Skin of body (tissue), 1 donor: ENCODE measurements at regions not wholly inside any gene's neighbourhood (a gene's known extent, or its start where the extent isn't known, plus 50 kb on each side); places are given as distances from the start of the nearest gene placed in this dataset.
"Not testable (repeated sequence)": the region's sequence is repeated elsewhere in the genome, so short reads cannot be mapped to it uniquely, and the experiment has no call there.

ENCODE experiments used
- DNase-seq: peaks from one replicate; lab custom pipeline; 2025; lab: John Stamatoyannopoulos, UW

DNA sequence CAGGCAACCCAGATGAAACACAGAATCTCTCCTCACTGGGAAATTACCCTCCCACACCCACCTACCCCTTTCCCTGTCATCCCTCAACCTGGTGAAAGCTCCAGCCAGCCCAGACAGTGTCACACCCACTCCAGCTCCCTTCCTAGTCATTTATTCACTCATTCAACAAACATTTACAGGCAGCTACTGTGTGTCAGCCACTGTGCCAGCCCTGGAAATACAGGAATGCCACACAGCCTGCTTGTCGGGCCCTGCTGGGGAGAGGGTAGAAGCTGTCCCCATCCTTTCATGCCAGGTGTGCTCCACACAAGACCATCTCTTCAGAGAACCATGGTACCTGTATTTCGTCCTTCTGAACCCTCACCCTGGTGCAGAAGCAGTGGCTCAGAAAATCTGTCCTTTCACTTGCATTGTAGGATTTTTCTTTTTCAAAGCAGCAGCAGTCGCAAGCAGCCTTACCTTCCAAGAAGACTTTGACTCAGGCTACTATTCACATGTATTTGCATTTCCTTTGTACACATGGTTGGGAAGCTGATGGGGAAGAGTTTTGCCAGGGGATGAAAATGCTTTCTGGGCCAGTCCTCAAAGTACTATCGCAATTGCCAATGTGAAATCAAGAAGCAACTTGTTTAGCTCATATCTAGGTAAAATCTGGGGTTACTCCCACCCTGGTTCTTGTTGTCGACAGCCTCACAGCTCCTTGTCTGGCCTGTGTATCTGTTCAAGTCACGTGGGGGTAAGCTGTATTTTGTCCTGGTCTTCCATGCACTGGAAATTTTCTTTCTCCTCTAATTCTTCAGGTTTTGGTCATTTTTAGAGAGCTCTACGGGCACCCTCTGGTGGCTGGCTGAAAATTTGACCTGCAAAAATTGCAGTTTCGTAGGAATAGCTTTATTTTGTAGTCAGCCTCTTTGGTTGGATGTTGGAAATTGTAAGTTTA lies 147.4 kb upstream of the EGLN3 start:
- DNase-seq = peak; percentile 21

DNA sequence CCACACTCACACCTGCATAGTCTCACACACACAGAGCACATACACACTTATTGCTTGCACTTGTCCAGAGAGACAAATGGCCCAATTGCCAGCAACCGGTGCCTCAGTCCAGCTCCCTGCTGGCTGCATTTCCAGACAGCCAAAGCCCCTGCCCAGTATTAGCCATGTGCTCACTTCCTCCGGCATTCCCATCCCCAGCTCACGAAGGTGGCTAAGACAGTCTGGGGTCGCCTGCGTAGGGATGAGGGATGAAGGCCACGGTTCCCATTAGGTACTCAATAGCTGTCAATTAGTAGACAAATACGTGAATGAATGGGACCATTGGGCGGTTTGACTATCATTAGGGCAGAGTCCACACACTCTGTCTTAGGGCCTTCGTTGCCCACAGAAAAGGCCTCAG lies 146.8 kb upstream of the EGLN3 start:
- no peak for DNase-seq

DNA sequence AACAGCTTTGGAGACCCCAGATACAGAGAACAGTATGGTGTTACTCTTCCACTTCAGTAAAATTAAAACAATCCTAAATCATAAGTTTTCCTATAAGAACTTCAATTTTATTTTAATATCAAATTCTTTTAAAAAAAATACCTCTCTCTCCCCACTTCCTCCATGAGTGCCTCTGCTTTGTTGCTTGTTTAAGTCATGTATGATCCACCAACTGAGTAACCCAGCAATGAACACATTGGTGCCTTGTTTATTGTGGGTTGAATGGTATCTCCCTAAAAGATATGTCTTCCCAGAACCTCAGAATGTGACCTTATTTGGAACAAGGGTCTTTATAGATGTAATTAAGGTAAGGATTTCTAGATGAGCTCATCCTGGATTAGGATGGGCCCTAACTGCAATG lies 143.5 kb upstream of the EGLN3 start:
- DNase-seq = no peak

DNA sequence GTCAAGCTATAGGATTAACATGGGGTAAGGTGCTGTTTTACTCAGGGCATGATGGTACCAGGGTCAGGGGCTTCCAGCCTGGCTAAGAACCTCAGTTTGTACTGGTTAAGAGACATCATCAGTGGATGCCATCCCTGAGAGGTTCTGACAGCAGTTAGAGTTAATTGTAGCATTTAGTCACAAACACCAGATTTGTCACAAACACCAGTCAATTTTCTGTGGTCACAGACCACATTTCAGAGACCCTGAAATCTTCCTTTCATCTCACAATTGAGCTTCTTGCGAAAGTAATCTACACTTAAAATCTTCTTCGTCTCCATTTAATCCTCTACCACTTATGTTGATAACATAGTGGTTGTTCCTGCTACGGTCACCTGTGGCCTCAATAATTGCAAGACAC lies 143.0 kb upstream of the EGLN3 start:
- DNase-seq = no peak

DNA sequence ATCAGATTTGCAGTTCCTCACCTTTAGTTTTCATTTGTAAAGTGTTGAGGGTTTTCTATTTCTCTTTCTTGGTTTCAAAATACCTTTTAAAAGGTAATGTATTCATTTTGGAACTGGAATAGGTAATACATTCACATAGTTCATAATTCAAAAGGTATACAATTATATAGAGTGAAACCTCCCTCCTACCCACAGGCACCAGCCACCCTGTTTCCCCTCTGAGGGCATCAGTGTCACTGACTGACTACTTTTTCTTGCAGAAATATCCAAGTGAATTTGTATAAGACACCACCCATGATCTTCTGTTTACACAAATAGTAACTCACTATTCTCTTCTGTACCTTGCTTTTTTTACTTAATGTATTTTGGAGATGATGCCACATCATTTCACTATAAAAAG lies 139.6 kb upstream of the EGLN3 start:
- no peak for DNase-seq

DNA sequence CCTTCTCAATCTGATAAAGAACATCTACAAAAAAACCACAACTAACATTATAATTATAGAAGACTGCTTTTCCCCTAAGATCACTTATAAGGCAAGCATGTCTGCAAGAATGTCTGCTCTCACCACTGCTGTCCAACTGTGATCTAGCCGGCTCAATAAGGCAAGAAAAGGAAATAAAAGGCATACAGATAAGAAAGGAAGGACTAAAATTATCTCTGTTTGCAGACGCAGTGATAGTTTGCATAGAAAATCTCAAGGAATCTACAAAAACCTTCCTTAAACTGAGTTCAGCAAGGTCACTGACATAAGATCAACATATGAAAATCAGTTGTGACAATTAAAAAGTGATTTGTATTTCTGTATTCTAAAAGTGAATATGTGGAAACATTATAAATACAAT lies 138.0 kb upstream of the EGLN3 start:
- DNase-seq = no peak

DNA sequence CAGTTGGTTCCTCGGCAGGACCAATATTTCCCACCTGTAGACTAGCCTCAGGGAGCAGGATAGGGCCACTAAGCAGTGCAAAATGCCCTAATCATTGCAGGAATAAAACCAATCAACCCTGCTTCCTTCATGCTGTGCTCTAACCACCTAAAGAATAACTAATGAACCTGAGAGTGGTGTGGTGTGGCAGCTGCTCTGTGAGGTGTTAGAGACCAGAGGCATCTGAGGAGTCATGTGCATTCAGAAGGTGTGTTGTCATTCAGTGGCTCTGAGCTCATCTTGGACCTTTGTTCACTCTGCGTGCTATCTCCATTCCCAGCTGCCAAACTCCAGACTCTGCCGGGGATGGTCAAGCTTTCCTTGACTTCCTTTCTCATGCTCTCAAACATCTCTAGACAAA lies 136.7 kb upstream of the EGLN3 start:
- DNase-seq = no peak

DNA sequence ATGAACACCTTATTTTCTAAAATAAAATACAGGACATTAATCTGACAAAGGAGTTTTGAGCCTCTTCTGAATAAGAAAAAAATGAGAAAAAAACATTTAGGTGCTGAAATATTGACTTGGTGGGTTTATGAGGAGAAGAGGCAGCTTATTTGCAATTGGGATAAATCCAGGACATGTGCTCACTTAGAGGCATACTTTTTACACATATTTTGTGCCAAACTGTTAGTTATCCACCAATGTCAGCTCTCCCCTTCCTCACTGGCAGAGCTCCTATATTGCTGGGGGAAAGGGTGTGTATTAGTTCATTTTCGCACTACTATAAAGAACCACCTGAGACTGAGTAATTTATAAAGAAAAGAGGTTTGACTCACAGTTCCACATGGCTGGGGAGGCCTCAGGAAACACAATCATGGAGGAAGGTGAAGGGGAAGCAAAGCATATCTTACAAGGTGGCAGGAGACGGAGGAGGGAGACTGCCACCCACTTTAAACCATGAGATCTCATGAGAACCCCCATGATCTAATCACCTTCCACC lies 135.4 kb upstream of the EGLN3 start:
- DNase-seq = no peak

DNA sequence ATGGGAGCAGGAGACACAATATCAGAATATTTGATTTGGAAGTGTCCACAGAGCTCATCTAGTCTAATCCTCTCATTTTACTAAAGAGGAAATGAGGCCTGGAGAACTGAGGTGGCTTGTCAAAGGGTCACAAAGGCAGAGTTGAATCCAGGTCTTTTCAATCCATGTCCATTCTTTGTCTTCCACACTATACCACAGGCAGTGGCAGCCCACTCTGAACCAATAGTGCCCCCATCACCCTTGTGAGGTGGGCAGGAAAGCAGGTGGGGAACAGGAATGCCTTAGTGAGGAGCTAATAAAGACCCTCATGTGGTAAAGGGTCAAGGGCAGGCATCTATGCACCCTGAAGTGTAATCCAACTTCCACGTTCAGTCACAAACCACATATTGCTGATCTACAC lies 134.8 kb upstream of the EGLN3 start:
- no peak for DNase-seq

DNA sequence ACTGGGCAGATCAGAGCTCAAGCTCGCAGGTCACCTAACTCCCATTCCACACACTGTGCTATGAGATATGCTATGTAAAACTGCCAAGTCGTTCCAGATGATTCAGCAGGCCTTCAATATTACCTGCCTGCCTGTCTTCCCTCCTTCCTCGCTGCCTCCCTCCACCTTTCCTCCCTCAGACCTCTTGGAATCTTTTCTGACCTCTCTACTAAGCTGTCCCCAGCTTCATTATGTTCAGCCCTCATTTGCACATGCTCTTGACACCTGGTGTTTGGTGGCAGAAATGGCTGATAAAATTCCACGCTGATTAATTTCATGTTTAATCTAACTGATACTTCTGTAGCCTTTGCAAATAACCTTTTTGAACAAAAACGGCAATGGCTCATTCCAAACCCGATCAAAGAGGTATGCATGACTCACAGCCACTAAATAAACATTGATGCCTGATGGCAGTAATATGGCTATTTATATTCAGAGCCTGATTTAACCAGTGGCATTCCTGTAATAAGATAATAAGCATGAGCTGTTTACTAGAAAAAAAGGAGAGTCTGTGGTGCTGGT lies 130.8 kb upstream of the EGLN3 start:
- no peak for DNase-seq

DNA sequence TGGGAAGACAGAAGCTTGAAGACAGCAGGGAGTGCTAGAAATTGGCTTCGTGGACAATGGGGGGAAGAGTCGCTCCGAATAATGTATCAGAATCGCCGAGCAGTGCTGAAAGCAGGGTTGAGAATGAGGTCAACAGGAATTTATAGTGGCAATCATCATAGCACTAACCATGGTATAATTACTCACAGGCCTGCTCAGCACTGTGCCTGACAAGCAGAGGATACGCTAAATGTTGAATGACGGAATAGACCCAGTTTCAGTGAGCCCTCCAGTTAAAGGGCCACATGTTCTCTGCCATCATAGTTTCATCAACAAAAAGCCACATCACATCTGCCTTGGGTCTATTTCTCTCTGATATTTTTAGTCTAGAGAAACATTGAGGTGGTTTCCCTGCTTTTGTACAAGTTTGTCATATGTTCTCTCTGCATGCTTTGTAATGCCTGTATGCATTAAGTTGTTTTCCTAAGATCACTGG lies 130.3 kb upstream of the EGLN3 start:
- peak; percentile 29 for DNase-seq

DNA sequence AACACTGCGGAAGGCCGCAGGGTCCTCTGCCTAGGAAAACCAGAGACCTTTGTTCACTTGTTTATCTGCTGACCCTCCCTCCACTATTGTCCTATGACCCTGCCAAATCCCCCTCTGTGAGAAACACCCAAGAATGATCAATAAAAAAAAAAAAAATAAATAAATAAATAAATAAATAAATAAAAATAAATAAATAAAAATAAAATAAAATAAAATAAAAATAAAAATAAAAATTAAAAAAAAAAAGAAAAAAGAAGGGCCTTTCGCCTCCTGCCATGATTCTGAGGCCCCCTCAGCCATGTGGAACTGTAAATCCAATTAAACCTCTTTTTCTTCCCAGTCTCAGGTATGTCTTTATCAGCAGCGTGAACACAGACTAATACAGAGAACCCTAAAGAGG lies 128.8 kb upstream of the EGLN3 start:
- not testable (repeated sequence) for DNase-seq

DNA sequence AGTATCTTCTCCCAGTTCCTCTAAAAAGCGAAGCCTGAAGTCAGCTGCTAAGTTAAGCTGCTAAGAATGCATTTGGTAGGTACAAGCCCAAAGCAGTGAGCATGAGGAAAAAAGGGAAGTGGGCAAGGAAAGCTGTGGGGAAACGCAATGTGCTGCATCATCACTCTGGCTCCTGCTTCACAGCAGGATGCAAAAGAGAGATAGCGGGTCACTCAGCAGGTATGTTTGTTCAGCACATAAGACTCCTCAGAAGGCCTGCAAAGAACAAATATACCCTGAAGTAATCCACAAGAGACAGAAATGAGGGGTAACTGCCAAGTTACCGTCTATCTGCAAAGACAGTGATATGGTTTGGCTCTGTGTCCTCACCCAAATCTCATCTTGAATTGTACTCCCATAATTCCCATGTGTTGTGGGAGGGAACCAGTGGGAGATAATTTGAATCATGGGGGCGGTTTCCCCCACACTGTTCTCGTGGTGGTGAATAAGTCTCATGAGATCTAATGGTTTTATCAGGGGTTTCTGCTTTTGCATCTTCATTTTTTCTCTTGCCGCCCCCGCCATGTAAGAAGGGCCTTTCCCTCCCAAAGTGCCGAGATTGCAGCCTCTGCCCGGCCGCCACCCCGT lies 127.4 kb upstream of the EGLN3 start:
- DNase-seq = no peak

DNA sequence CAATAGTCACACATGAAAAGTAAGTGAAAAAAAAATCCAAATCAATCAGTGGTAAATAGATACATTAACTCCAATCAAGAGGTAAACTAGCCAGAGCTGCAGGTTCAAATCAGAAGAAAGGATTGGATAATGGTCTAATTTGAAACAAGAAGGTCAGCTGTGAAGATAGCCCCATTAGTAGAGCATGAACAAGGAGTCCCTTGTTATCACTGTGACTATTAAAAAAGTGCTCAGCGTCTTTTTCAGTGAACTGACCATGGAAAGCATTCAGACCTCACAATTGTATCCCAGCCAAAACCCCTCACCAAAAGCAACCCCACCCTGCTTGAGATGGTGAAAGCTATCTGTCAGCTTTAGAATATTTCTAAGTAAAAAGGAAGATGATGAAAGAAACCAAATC lies 125.0 kb upstream of the EGLN3 start:
- DNase-seq = no peak

DNA sequence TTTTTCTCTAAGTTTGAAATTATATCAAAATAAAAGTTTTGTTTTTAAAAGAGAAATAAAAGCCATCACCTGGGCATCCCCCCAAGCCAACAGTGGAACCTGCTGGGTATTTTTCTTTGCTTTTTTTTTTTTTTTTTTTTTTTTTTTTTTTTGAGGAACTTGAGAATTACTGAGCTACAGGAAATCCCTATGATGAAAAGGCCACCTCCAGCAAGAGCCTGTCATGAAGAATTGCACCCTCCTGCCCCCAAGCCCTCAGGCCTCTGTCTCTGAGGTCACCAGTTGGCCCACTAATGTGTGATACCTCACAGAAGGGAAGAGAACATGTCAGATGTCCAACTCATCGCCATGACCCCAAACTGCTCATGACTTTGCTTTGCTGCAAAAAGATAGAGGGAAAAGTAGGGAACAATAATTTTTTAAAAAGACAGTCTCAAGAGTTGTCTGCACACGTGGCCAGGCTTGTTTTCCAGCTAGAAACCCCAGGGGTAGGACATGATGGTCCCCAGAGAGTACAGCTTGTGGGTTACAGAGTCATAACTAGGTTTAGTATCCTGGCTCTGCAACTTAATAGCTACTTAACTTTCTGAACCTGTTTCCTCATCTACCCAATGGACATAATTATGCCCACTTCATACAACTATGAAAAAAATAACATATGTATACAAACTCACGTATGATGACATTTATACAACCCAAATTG lies 124.3 kb upstream of the EGLN3 start:
- no peak for DNase-seq

DNA sequence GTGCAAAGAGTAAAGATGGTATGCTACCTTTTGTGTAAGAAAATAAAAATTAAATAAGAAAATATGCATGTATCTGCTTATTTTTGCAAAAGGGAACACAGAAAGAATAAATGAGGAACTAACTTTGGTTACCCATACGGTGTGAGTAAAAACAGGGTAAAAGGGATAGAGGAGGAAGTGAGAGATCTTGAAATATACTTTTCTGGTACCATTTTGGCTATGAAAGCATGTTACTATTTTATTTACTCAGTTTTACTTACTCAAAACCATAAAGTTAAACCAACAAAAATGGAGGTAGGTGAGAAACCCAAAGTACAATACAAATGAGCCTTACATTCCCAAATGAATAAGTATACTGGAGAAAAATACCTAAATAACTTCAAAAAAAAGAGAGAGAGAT lies 122.0 kb upstream of the EGLN3 start:
- DNase-seq = no peak

DNA sequence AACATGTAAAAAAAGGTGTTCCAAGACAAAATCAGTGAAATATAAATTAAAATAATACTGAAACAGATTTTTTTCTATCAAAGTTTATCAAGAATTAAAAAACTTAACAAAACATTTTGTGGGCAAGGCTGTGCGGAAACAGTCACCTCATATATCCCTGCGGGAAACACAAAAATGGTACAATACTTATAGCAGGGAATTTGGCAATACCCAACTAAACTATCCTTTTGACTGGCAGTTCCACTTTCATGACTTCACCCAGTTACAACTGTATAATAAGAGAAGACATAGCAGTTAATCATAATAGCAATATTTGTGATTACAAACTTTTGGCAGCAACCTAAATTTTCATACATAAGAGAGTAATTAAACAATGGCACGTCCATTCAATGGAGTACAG lies 121.5 kb upstream of the EGLN3 start:
- no peak for DNase-seq

DNA sequence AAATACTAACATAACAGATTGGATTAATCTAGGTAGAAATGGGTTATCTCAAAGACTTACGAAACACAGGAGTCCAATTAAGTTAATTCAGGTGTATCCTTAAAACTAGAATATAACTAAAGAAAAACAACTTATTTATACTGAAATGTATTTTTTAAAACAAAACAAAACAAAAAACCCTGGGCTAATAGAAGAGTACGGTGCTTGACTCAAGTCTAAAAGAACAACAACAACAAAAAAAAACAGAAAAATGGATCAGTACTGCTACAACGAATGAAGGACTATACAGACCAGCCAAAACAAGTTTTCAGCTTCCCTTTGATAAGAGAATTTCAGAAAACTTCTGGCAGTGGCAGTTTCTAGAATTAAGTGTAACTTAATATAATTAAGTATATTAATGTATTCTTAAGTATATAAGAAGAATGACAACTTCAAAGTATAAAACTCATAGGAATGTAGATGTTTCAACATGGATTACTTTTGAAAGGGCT lies 120.1 kb upstream of the EGLN3 start:
- DNase-seq = no peak

DNA sequence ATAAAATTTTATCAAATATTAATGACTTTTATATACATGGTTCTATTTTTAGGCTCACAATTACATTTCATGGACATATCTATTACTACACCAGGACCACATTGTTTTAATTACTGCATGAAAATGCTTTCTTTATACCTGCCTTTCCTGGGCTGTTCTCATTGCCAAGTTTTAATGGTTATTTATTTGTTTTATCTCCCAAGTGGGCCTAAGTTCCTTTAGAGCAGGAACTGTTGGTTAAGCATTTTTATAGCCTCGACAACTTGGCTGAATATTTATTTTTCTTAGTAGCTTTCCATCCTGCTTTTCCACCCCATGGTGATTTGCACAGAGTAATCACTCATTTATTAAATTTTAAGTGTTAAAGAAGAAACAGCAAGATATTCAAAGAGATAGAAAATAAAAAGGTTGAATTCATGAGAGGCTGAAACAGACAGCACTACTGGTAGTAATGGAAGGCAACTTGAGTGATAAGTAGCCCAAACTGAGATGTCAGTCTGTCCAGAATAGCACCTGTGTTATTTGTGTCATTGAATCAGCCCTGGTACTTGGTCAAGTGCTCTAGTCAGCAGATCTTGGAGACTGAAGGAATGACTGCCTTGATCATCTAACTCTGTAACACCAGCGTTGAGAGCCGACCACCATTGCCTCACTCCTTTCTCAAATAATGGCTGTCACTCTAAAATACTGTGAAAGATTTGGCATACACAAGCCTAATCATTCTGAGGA lies 119.1 kb upstream of the EGLN3 start:
- no peak for DNase-seq

DNA sequence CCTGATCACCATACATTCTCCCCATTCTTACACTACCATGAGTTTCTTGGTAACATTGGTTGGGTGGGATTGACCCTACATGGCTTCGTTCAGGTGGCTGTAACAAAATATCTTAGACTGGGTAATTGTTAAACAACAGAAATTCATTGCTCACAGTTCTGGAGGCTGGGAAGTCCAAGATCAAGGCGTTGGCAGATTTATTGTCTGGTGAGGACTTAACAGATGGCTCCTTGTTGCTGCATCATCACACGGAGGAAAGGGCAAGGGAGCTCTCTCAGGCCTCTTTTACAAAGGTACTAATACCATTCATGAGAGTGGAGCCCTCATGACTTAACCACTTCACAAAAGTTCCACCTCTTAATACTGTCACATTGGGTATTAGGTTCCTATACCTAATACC lies 116.7 kb upstream of the EGLN3 start:
- no peak for DNase-seq
